GM19324 (cell line): ENCODE measurements at regions not wholly inside any gene's neighbourhood (a gene's known extent, or its start where the extent isn't known, plus 50 kb on each side); places are given as distances from the start of the nearest gene placed in this dataset.
"Not testable (repeated sequence)": the region's sequence is repeated elsewhere in the genome, so short reads cannot be mapped to it uniquely, and the experiment has no call there.

Source experiments
- ATAC-seq: cut with Tn5 transposase; IDR thresholded peaks from one replicate; pipeline ENCODE4 v1.9.1; 2021; ENCODE audit warnings: mild to moderate bottlenecking, moderate library complexity; ENCODE audit not compliant: unreplicated experiment, low FRiP score

DNA sequence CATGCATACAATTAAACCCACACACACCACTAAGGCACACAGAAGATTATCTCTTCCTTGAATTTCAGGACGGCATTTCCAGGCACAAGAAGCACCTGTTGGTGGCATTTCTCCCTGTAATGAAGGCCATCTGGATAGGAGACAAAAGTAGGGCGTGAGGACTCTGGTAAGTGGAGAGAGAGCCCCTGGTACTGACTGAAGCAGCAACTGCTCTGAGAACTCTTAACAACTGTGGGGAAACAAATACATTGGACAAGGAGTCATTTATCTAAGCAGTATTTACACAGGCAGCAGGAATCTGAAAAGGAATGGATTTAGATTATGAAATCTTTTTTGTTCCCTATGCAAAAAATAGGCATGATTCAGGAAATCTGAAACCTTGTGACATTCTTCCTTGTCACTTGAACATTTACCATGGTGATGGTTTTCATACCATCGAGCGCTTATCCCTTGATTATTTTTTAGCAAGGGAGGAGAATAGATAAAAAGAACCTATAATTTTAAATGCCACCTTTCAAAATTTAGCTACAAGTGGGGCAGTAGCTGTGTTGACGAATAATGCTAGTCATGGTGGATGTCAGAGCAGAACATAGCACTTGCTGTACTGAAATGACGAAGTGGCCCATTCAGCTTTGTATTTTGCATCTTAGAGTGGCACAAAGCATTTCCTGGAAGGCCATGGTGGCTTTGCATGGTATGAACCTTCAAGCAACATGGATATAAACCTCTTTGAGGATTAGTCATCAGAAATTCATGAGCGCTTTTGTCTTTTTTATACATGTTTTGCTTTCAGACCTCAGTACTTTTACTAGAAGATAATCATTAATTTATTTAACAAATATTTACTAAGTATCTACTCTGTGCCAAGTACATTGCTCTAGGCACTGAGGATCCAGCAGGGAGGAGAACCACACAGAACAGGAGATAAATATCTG lies 362.0 kb downstream of the ADGRL2 start:
- no peak for ATAC-seq

DNA sequence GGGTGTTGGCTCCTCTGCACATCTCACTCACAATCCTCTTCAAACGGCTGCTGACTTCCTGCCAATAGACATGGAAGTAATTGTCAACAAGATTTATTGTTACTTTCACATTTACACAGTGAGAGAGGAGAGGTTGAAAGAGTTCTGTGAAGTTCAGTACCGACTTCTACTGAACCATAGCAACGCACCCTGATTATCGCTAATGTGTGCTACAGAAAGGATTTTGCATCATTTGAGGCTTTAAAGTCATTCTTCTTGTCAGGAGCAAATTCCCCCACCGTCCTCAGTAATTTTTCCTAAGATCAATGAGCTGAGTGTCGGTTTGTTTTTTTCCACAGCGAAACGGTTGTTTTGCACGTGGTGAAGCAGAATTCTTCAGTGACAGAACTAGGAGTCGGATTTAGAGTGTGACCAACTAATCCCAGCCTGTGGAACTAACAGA lies 361.0 kb downstream of the ADGRL2 start:
- ATAC-seq, result peak; percentile 71

DNA sequence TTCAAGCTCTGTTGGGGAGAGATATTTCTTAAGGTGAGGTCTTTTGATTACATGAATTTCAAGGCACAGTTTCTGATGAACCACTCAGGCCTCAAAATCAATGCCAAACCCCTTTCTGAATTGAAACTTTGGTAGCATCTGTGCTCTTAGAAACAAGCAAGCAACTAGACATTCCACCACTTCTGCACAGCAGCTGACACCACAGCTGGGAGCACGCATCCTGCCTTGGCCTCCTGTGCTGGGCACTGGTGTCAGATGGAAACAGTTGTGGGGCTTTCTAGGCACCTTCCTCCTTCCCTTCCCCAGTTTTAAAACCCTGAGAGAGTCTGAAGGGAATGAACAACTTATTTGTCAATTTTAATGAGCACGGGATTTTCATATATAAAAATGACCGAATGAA lies 360.2 kb downstream of the ADGRL2 start:
- ATAC-seq, result peak; percentile 36

DNA sequence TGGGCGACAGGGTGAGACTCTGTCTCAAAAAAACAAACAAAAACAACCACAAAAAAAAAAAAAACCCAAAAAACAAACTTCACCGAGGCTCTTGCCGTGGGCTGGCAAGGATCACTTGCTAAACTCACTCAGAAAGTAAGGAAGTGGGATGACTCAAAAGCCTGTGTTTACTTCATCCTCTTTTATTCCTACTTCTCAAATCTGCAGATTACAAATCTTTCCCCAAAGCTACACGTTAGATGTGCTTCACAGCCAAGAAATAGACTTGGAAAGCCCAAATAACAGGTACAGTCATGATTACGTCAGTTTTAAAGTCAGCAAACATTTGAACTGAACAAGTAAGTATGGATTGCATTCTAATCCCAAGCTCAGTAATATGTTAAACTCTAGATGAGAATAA lies 359.3 kb downstream of the ADGRL2 start:
- ATAC-seq, result no peak

DNA sequence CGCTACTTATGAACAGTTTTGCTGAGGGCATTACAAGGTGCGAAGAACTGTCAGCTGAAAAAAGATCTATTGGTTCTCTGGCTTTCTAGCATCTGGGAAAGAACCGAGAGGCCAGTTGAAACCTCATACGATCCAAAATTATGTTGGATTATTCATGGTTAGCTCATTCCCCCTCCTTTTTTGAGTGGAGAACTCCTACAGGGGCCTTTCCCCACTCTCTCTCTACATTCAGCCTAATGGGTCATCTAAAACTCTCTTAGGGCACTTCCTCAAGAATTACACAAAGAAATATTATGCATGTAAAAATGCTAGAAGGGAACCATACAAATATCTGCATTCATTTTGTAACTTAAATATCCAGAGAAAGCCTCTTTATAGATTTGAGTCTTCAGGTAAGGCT lies 358.2 kb downstream of the ADGRL2 start:
- no peak for ATAC-seq

DNA sequence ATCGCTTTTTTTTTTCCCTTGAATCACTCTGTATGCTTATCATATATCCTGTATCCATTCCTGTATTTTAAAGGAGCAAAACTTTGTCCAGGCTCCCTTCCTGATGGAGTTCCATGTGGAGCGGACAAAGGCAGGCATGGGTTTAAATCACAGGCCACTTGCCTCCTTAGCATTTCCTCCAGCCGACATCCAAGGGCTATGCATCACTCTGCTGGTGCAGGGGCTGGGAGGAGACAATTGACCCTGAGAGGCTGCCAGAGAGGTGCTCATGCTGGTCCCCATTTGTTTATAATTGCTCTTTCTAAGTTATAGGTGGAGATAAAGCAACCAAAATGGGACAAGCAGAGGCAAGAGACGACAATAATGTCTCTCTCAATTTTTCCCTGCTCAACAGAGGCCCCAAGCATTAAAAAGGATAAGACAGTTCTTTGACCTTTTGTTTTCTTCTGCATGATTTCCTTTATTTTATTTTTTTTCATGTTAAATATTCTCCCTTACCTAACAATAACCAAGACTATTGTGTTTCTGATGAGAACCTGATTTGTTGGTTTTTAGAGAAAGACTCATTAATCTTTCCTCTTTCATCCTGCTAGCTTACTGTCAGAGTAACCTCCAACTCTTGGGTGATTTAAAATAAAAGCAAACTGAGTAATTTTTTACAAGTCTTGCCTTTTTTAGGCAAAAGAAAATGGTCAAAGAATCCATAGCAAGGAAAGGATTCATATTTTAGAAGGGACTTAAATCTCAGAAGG lies 353.7 kb downstream of the ADGRL2 start:
- ATAC-seq, result no peak

DNA sequence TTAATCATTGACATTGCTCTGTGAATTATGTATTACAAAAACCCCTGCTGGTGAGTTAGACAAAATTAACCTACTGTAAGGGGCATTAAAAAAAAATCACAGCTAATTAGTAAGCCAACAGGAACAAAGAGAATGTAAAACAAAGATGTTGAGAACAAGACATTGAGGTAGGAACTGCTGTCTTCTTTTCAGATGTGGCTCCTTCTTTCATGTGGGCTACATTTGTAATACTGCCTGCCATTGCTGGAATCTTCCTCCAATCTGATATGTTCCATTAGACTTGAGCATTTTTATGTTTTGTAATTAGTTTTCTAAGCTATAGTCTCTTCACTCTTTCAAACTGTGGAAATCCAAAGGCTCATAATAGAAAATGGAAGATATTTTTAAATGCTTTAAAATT lies 353.0 kb downstream of the ADGRL2 start:
- ATAC-seq, result no peak

DNA sequence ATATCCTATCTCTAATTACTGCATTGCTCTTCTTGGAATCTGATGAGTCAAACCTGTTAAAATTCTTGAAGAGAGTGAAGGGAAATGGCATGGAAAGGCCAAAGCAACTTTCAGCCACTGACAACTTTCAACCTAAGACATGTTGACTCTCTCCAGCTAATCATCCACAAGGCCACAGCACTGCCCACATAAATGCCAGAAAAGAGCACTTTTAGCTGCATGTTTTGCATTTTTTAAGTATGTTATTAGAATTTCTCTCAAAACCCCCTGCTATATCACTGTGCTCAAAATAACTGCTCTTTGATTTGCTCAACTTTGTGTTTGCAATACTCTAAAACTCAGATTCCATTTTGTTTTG lies 352.5 kb downstream of the ADGRL2 start:
- ATAC-seq, result peak; percentile 55

DNA sequence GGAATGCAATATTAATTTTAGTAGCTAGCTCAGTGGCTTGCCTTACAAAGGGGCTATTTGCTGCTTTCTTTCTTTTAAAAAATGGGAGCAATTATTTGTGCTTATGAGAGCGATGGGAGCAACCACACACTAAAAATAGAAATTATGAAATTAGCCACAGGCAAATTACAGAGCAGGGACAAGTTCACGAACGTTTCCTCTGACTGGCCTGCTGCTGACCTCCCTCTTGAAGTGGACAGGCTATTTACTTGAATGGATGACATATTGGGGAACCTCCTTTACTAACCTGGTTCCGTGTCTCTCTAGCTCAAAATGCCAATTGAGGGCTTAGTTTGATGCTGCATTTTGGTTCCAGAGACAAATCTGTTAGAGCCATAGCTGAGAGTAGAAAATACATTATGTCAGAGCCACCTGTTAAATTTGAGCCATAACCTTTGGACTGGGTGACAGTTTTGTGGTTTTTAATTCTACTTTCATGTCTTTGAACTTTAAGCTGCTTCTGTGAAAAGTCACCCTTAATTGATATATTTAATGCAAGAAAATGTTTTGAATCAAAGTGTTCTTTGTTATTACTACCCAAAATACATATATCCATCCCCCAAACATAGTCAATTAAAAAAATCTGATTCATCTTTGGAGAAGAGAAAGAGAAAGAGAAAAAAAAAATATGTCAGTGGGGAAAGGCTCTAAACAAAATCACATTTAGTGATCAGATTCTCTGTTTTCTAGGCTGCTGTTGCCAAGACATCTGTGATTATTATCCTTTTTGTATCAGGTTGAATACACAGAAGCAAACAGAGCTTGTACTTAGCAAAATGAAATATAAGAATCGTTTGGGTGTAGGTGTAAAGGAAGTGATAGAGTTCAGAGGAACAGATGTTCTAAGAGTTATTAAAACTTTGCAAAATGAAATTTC lies 351.9 kb downstream of the ADGRL2 start:
- ATAC-seq, result peak; percentile 82

DNA sequence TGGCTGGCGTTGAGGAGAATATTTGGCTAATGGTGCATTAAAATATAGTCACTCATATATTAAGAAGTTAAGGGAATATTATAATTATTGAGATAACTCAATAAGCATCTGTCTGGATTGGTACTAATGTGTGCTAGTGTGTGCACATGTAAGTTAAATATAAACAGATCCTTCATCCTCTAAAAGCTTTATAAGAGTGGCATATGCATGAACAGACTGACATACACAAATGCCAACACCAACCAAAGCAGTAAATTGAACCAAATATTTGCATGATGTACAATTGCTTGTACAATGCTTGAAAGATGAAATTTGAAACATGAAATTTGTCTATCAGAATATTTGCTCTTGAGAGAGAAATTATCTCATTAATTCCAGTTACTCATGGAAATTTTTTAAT lies 344.9 kb downstream of the ADGRL2 start:
- no peak for ATAC-seq

DNA sequence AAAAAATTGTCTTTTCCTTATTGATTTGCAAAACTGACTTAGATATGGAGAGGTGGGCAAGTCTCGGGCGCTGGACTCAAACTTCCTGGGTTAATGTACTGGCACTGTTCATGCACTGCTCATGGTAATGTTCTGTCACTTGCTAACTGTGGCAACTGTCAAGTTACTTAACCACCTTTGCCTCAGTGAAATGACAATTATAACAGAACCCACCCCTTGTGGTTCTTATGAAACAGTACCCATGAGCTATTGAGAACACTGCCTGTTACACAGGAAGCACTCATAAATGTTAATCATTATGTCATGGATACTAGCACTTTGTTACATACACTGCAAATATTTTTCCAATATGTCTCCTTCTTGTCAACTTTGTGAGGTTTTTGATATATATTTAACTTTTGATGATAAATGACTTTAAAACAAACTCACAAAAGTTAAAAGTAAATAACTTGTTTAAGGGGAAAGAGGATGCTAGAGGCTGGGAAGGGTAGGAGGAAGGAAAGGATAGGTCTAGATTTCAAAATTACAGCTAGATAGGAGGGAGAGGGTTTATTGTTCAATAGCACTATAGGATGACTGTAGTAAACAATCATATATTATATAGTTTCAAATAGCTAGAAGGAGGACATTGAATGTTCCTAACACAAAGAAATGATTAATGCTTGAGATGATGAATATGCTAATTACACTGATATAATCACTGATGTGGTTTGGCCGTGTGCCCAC lies 342.5 kb downstream of the ADGRL2 start:
- ATAC-seq, result no peak

DNA sequence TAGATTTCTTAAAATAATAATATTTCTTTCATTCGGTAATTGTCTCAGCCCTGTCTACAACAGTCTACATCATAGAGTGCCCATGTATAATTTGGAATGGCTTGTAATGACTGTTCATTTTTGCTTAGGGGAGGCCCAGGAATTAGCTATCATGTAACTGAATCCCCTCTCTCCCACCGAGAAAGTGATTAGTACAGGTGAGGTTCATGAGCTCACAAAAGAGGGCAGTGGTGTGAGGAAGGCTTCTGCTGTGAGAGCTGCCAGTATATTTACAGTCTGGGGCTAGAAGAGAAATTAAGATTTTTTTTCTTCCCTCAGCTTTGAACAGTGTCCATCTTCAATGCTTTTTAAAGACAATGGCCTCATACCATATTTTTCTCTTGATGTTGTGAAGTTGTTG lies 340.7 kb downstream of the ADGRL2 start:
- no peak for ATAC-seq

DNA sequence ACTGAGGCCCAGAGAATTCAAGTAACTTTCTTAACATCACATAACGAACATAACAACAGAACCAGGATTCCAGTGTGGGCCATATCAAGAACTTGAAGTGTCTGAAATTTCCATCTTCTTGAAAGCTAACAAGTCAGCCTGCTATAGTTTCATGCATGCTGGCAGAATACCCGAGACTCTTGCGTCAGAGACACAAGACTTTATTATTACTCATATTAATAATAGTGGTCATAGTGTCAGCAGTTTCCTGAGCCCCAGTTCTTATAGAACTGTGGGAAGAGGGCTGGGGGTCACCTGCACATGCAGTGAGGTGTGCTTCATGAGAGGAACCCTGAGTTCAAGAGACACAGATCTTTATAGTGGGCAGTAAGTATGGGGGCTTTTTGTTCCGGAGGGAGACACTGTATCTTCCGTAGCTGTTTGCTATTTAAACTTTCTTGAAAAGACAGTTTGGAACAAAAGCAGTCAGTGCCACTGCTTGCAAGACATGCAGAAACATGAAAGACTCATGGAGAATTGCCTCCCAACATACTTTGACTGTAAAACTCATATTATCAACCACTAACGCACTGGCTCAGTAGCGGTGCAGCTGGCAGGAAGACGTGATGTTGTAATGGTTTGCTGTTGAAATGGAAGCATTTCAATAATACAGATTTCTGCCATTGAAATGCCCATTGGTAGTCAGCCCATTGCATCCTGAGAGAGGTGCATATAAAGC lies 339.2 kb downstream of the ADGRL2 start:
- ATAC-seq, result no peak

DNA sequence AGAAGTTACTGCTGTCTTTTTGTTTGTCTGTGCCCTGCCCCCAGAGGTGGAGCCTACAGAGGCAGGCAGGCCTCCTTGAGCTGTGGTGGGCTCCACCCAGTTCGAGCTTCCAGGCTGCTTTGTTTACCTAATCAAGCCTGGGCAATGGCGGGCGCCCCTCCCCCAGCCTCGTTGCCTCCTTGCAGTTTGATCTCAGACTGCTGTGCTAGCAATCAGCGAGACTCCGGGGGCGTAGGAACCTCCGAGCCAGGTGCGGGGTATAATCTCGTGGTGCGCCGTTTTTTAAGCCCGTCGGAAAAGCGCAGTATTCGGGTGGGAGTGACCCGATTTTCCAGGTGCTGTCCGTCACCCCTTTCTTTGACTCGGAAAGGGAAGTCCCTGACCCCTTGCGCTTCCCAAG lies 335.6 kb downstream of the ADGRL2 start:
- not testable (repeated sequence) for ATAC-seq

DNA sequence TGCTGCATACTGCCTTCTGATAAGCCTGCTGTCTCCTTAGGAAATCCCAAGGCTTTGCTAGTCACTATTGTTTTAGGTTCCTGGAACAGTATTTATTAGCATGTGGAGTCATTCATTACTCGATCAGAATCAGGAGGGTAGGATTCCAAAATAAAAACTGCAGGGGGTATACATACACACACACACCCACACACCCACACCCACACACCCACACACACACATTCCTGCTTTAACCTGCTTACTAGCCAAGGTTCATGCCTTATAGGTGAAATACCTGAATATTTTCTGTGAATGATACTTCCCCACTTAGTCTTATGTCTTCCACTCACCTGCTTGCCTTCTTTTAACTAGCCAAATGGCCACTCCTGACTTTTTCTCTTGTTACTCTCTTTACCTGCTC lies 325.1 kb downstream of the ADGRL2 start:
- no peak for ATAC-seq

DNA sequence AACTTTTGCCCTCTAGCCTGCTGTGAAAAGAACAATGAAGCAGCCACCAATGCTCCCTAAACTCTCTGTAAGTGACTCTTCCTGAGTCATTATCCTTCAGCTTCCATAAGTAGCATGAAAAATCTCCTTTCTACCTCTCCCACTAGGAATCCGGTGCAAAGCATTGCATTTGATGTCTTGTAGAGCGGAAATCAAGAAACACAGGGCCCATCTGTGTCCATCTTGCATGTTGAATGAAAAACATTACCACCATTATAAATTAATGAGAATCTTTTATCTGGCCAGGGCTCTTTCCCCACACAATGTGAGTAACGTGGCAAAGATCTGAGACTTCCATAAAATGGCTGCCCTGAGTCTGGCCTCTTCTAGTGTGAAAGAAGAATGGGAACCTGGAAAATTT lies 324.4 kb downstream of the ADGRL2 start:
- ATAC-seq, result no peak

DNA sequence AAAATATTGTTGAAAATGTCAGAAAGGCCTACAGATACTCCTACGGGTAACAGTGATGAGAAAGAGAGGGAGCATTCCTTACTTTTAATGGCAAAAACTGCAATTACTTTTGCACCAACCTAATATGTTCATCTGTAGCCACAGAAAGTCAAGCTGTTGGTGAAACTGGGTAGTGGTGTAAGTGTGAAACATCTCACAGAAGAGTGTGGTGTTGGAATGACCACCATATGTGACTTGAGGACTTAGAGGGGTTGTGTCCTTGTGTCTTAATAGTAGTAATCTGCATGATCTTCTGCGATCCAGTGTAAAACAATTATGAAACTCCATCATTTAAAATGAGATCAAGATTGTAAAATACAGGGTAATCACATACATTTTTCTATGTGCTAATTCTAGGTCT lies 320.7 kb downstream of the ADGRL2 start:
- ATAC-seq, result no peak

DNA sequence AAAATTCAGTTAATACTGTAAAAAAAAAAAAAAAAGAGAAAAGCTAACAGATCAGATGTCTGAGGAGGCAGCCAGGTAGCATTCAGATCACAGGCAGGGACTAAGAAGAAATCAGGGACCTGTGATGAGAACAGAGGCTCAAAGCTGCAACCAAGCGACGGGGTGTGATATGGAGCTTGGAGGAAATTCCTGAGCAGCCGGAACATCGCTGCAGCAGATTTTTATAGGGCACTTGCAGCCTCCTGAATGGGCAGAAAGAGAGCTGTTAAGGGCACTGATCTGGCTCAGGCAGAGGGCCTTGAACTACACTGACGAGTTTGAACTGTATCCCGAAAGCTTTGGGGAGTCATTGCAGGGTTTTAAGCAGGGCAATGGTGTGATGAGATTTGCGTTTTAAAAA lies 315.4 kb downstream of the ADGRL2 start:
- no peak for ATAC-seq

DNA sequence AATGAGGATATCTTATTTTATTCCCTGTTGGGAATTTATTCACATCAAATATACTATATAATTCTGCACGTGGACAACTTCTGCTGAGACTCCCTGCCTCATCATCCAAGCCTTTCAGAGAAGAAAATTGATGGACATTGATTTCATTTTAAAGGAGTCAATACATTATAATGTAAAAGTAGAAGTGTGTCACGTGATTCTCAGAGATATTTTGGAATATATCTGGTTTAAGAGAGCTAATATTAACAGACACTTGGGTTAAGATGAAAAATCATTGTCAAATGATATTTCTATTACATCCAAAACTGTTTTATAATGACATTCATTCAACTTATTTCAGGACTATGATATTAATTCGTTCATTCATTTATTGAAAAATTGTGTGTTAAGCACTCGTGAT lies 314.2 kb downstream of the ADGRL2 start:
- ATAC-seq, result no peak
